CD4-positive, alpha-beta T cell treated with Interleukin-15 for 4 hours (primary cell): ENCODE measurements at regions not wholly inside any gene's neighbourhood (a gene's known extent, or its start where the extent isn't known, plus 50 kb on each side); places are given as distances from the start of the nearest gene placed in this dataset.

Experiments
- DNase-seq: peaks from one replicate; pipeline ENCODE4 v3.0.0-alpha.2; 2020; ENCODE audit warnings: low spot score

GRCh38 chr6:225907-226306 is 66.4 kb upstream of the DUSP22 start:
- no peak for DNase-seq

GRCh38 chr6:226516-227073 is 65.7 kb upstream of the DUSP22 start:
- no peak for DNase-seq

- no peak for DNase-seq
Observed at GRCh38 chr6:227074-227782, 65.1 kb upstream of the DUSP22 start.

GRCh38 chr6:227812-228338 is 64.4 kb upstream of the DUSP22 start:
- DNase-seq: no peak

- no peak for DNase-seq
Observed at GRCh38 chr6:228881-229651, 63.2 kb upstream of the DUSP22 start.

- no peak for DNase-seq
Observed at GRCh38 chr6:231779-232178, 60.5 kb upstream of the DUSP22 start.

GRCh38 chr6:232982-233640 is 59.2 kb upstream of the DUSP22 start:
- DNase-seq: no peak

- DNase-seq: no peak
Observed at GRCh38 chr6:234706-235372, 57.4 kb upstream of the DUSP22 start.

- peak; percentile 70 for DNase-seq
Observed at GRCh38 chr6:235763-236360, 56.4 kb upstream of the DUSP22 start.

GRCh38 chr6:236519-236918 is 55.8 kb upstream of the DUSP22 start:
- DNase-seq: no peak

GRCh38 chr6:240151-240550 is 52.1 kb upstream of the DUSP22 start:
- no peak for DNase-seq

GRCh38 chr6:241336-241865 is 50.9 kb upstream of the DUSP22 start:
- DNase-seq: no peak
